HEK293 (cell line): ENCODE measurements at regions not wholly inside any gene's neighbourhood (a gene's known extent, or its start where the extent isn't known, plus 50 kb on each side); places are given as distances from the start of the nearest gene placed in this dataset.

Source experiments
- CTCF ChIA-PET: fragments of 350-600 bp; formaldehyde crosslinking; extraction: SDS; loops from one replicate; lab custom pipeline; 2021; ENCODE audit warnings: antibody characterized with exemption; lab: Yijun Ruan, JAX
- POLR2A ChIA-PET: fragments of 300-600 bp; formaldehyde crosslinking; extraction: SDS; loops from one replicate; lab custom pipeline; 2020; ENCODE audit warnings: antibody characterized with exemption, inconsistent platforms; lab: Yijun Ruan, JAX
- H3K27ac ChIP-seq: fragments of 200-500 bp; sonication (Bioruptor generic); 2 replicates; pipeline ENCODE4 v1.5.1; 2014; ENCODE audit warnings: low read depth, low read length, control low read depth, inconsistent platforms; ENCODE audit errors: extremely low read depth
- H3K36me3 ChIP-seq, 2 experiments: fragments of 200-500 bp in 1 of 2; sonication (Bioruptor generic) in 1 of 2; 1 replicate in 1 of 2; 2 replicates in 1 of 2; pipeline ENCODE4 v1.5.1; 2014 to 2017; ENCODE audit warnings: inconsistent platforms in 2 of 2, low read length in 2 of 2; ENCODE audit not compliant: control insufficient read depth in 2 of 2, insufficient read depth in 1 of 2
- H3K4me1 ChIP-seq: fragments of 200-500 bp; sonication (Bioruptor generic); 2 replicates; pipeline ENCODE4 v1.5.1; 2014; ENCODE audit warnings: mild to moderate bottlenecking, low read length, inconsistent platforms; ENCODE audit not compliant: control insufficient read depth, insufficient read depth
- H3K4me3 ChIP-seq: 2 replicates; pipeline ENCODE4 v1.5.1; 2011; ENCODE audit warnings: low read depth, mild to moderate bottlenecking, control low read depth, low read length, moderate library complexity
- H3K9me3 ChIP-seq: fragments of 200-500 bp; sonication (Bioruptor generic); 2 replicates; pipeline ENCODE4 v1.5.1; 2014; ENCODE audit warnings: low read depth, low read length, inconsistent platforms; ENCODE audit not compliant: control insufficient read depth, insufficient read depth
- GFI1B ChIP-seq: fragments of 450-650 bp; formaldehyde crosslinking; IDR thresholded peaks from 2 replicates; pipeline ENCODE4 v1.5.1; 2016; ENCODE audit warnings: missing biosample characterization, missing genetic modification characterization
- GLI2 ChIP-seq: fragments of 450-650 bp; formaldehyde crosslinking; IDR thresholded peaks from 2 replicates; pipeline ENCODE4; 2017; ENCODE audit warnings: missing biosample characterization, missing genetic modification characterization, low read depth, borderline replicate concordance
- GLIS2 ChIP-seq: fragments of 450-650 bp; formaldehyde crosslinking; IDR thresholded peaks from 2 replicates; pipeline ENCODE4 v1.5.1; 2016; ENCODE audit warnings: missing biosample characterization, missing genetic modification characterization
- HOXD13 ChIP-seq: sonication (generic); formaldehyde crosslinking; IDR thresholded peaks from 2 replicates; pipeline ENCODE4 v1.8.0; 2022; ENCODE audit warnings: missing genetic modification reagents, borderline replicate concordance
- KLF7 ChIP-seq: fragments of 450-650 bp; formaldehyde crosslinking; IDR thresholded peaks from 2 replicates; pipeline ENCODE4 v1.5.1; 2016; ENCODE audit warnings: missing biosample characterization, missing genetic modification characterization, borderline replicate concordance
- KLF9 ChIP-seq: fragments of 450-650 bp; formaldehyde crosslinking; IDR thresholded peaks from 2 replicates; pipeline ENCODE4 v1.5.1; 2016; ENCODE audit warnings: missing biosample characterization, missing genetic modification characterization, low read depth
- PRDM1 ChIP-seq: fragments of 450-650 bp; formaldehyde crosslinking; IDR thresholded peaks from 2 replicates; pipeline ENCODE4; 2016; ENCODE audit warnings: missing biosample characterization, missing genetic modification characterization
- SCRT2 ChIP-seq: fragments of 450-650 bp; formaldehyde crosslinking; IDR thresholded peaks from 2 replicates; pipeline ENCODE4 v1.5.1; 2016; ENCODE audit warnings: missing biosample characterization, missing genetic modification characterization
- YY1 ChIP-seq: fragments of 450-650 bp; formaldehyde crosslinking; IDR thresholded peaks from 2 replicates; pipeline ENCODE4 v1.5.1; 2018; ENCODE audit warnings: missing biosample characterization, missing genetic modification characterization
- ZNF112 ChIP-seq: fragments of 450-650 bp; formaldehyde crosslinking; IDR thresholded peaks from 2 replicates; pipeline ENCODE4 v1.5.0; 2017; ENCODE audit warnings: missing biosample characterization, missing genetic modification characterization
- ZNF2 ChIP-seq: fragments of 450-650 bp; formaldehyde crosslinking; IDR thresholded peaks from 2 replicates; pipeline ENCODE4 v1.5.1; 2016; ENCODE audit warnings: missing biosample characterization, missing genetic modification characterization
- ZNF48 ChIP-seq: fragments of 450-650 bp; formaldehyde crosslinking; IDR thresholded peaks from 2 replicates; pipeline ENCODE4 v1.5.1; 2016; ENCODE audit warnings: missing biosample characterization, missing genetic modification characterization
- ZNF501 ChIP-seq: fragments of 450-650 bp; formaldehyde crosslinking; IDR thresholded peaks from 2 replicates; pipeline ENCODE4 v1.5.1; 2016; ENCODE audit warnings: missing biosample characterization, missing genetic modification characterization
- ZNF626 ChIP-seq: fragments of 450-650 bp; sonication (Bioruptor Pico); formaldehyde crosslinking; IDR thresholded peaks from 2 replicates; pipeline ENCODE4 v1.5.1; 2018; ENCODE audit warnings: missing biosample characterization, missing genetic modification characterization, inconsistent platforms
- ZNF747 ChIP-seq: fragments of 450-650 bp; formaldehyde crosslinking; IDR thresholded peaks from 2 replicates; pipeline ENCODE4 v1.5.1; 2016; ENCODE audit warnings: missing biosample characterization, missing genetic modification characterization
- ZNF776 ChIP-seq: fragments of 450-650 bp; formaldehyde crosslinking; IDR thresholded peaks from 2 replicates; pipeline ENCODE4 v1.5.0; 2017; ENCODE audit warnings: missing biosample characterization, missing genetic modification characterization, borderline replicate concordance
- ZSCAN30 ChIP-seq: fragments of 450-650 bp; IDR thresholded peaks from 2 replicates; pipeline ENCODE4 v1.5.1; 2018; ENCODE audit warnings: missing biosample characterization, mild to moderate bottlenecking, missing genetic modification characterization, moderate library complexity
- TF ChIP-seq, protein P1 (sequence below): fragments of 450-650 bp; formaldehyde crosslinking; IDR thresholded peaks from 2 replicates; pipeline ENCODE4 v1.5.1; 2017; ENCODE audit warnings: missing biosample characterization, mild to moderate bottlenecking, missing genetic modification characterization, moderate library complexity
- TF ChIP-seq, protein P2 (sequence below): fragments of 450-650 bp; formaldehyde crosslinking; IDR thresholded peaks from 2 replicates; pipeline ENCODE4 v1.5.1; 2016; ENCODE audit warnings: missing biosample characterization, missing genetic modification characterization, low read depth

DNA sequence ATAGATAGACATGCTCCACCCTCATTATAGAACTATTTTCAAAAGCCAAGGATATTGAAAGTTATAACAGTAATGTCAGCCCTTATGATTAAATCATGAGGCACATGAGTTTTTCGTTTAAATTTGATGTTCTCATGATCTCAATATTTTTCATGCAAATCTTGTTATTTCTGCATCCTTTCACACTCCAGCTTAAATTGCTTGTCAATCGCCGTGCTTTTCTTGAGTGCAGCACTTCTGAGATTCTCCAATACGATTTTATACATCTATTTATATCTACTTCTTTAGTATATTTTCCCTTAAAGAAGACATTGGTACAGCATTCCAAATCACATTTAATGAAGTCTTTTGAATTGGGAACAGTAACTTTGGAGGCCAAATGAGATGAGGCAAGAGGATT is 171.2 kb upstream of the GBE1 start (continued):
- TF ChIP-seq, protein P1, sequence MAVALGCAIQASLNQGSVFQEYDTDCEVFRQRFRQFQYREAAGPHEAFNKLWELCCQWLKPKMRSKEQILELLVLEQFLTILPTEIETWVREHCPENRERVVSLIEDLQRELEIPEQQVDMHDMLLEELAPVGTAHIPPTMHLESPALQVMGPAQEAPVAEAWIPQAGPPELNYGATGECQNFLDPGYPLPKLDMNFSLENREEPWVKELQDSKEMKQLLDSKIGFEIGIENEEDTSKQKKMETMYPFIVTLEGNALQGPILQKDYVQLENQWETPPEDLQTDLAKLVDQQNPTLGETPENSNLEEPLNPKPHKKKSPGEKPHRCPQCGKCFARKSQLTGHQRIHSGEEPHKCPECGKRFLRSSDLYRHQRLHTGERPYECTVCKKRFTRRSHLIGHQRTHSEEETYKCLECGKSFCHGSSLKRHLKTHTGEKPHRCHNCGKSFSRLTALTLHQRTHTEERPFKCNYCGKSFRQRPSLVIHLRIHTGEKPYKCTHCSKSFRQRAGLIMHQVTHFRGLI (tag by site-specific recombination), result no peak

DNA sequence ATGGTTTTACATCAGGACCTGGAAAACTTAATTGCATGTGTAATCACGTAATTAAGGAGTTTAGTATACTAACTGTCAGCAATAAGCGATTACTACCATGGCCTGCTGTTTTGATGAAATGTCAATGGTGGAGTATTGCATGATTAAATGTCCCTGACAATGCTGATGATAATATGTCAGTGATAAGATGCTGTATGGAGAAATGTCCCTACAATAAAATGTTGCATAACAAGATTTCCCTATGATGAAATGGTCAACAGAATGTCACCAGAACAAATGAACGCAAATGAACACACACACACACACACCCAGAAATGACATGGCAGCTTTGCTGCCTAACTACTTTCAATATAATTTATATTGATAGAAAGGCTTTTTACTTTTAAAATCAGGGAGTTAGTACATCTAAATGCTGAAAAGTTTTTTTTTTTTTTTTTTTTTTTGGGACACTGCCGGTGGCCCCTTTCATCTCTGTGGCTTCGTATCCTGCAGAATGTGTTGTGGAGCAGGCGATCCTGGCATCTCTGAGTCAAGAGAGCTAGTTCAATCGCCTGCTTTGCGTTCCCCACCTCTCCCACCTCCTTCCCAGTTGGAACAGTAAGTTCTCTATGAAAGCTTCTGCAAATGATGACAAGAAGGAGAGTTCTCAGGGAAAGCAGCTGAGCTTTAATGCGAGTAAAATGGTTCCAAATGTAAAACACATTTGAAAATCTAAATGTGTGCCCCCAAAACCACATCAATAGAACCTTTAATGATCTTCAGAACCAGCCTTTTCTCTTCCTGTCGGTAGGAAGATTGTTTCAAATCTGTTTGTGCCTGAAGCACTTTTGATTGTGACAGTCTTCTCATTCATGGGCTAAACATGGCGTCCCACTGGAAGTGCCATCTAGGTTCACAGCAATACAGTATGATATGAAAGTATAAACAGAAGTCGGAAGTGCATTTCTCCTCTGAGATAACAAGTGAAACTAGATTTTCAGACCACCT is 170.1 kb upstream of the GBE1 start:
- Histone ChIP-seq H3K36me3 (no peaks in the 10 kb centered on the region), H3K27ac (no peak overlapping the region), H3K4me3 (no peak overlapping the region), H3K4me1 (no peaks in the 10 kb centered on the region), H3K9me3 (no peaks in the 10 kb centered on the region)
- POLR2A ChIA-PET, result no interaction called here
- CTCF ChIA-PET, result no interaction called here
- TF ChIP-seq KLF9 (no peak), SCRT2 (tag by site-specific recombination) (no peak), GLIS2 (tag by site-specific recombination) (no peak), ZNF626 (tag by site-specific recombination) (no peak), HOXD13 (CRISPR knock-in tag) (no peak), ZNF501 (tag by site-specific recombination) (no peak)
- TF ChIP-seq, protein P2, sequence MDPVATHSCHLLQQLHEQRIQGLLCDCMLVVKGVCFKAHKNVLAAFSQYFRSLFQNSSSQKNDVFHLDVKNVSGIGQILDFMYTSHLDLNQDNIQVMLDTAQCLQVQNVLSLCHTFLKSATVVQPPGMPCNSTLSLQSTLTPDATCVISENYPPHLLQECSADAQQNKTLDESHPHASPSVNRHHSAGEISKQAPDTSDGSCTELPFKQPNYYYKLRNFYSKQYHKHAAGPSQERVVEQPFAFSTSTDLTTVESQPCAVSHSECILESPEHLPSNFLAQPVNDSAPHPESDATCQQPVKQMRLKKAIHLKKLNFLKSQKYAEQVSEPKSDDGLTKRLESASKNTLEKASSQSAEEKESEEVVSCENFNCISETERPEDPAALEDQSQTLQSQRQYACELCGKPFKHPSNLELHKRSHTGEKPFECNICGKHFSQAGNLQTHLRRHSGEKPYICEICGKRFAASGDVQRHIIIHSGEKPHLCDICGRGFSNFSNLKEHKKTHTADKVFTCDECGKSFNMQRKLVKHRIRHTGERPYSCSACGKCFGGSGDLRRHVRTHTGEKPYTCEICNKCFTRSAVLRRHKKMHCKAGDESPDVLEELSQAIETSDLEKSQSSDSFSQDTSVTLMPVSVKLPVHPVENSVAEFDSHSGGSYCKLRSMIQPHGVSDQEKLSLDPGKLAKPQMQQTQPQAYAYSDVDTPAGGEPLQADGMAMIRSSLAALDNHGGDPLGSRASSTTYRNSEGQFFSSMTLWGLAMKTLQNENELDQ, result no peak

DNA sequence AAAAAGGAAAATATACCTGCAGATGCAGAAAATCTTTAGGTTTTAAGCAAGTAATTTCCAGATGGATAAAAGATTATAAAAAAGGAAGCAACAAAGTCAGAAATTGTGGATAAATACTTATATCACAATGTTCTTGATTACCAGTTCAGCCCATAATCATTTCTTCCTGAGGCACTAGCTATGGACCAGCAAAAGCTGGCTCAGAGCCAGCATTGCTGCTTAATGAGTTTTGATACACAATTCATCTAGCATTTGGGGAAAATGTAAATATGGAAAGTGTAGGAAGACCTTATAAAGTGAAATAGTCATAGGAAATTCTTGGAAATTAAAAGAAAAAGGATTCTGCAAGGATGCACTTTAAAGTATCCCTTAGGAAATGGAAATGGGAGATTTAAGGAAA is 168.3 kb upstream of the GBE1 start:
- Histone ChIP-seq H3K4me3 (no peak overlapping the region), H3K36me3 (no peaks in the 10 kb centered on the region), H3K9me3 (no peaks in the 10 kb centered on the region), H3K4me1 (no peaks in the 10 kb centered on the region), H3K27ac (no peak overlapping the region)
- CTCF ChIA-PET, result no interaction called here
- TF ChIP-seq GLI2 (no peak), ZNF747 (no peak), ZSCAN30 (no peak), KLF7 (no peak), ZNF48 (tag by site-specific recombination) (no peak), ZNF776 (tag by site-specific recombination) (no peak), ZNF2 (tag by site-specific recombination) (no peak), PRDM1 (tag by site-specific recombination) (no peak), ZNF112 (tag by site-specific recombination) (no peak), GFI1B (tag by site-specific recombination) (no peak), YY1 (tag by site-specific recombination) (no peak)
- POLR2A ChIA-PET, result no interaction called here
